ENCODE measurements at regions not wholly inside any gene's neighbourhood (a gene's known extent, or its start where the extent isn't known, plus 50 kb on each side); places are given as distances from the start of the nearest gene placed in this dataset.
A peak's percentile ranks its signal among the peaks of the same experiment; 100 is the strongest.

DNA sequence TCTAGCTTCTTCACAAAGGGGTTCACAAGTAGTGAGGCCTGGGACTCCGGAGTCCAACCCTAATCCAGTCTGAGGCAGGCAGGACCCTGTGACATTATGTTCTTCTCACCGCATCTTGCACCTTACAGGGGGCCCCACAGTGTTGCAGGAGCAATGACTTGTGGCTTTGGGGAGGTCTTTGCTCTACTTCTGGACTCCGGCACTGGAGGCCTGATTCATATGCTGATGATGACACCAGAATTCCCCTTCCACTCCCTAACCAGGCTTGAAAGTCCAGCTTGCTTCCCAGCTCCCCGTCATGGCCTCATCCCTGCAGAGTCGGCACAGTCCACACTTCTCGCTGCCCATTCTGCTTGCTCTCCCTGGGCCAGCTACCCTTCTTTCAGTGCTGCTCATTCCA lies 96.3 kb upstream of the SLC44A3 start:
- Histone ChIP-seq H3K27me3 (ENCODE audit: control insufficient read depth in 3 of 3, insufficient read depth in 3 of 3, low read depth in 1 of 3, low read length in 3 of 3) (no peaks in the 10 kb centered on the region), H3K4me1 (ENCODE audit: control insufficient read depth in 2 of 2, insufficient read depth in 1 of 2, low read depth in 1 of 2, low read length in 2 of 2) (peaks cover 0 to 5% of the 10 kb centered on the region in 2 donors), H3K27ac (replicated peaks; ENCODE audit: low read length) (no peak overlapping the region), H3K4me3 (ENCODE audit: low read length in 2 of 2) (no peak overlapping the region), H3K79me1 (ENCODE audit: low read depth, low read length) (no peaks in the 10 kb centered on the region), H4K8ac (ENCODE audit: low read depth, low read length) (no peak overlapping the region), H3K36me3 (replicated peaks in 1 of 2; ENCODE audit: control insufficient read depth in 2 of 2, insufficient read depth in 2 of 2, low read length in 2 of 2) (no peaks in the 10 kb centered on the region), H2AK5ac (ENCODE audit: low read depth, low read length) (no peak overlapping the region), H3K14ac (ENCODE audit: low read length) (no peak overlapping the region), H2BK15ac (ENCODE audit: low read length) (no peak overlapping the region), H2AFZ (ENCODE audit: low read length) (no peak overlapping the region), H2BK120ac (ENCODE audit: low read depth, low read length) (no peak overlapping the region), H3K23ac (ENCODE audit: low read depth, low read length, poor library complexity) (no peak overlapping the region), H3K9ac (ENCODE audit: low read depth, low read length, poor library complexity) (no peak overlapping the region), H3K4ac (ENCODE audit: low read length) (no peak overlapping the region), H3K9me3 (replicated peaks in 1 of 2; ENCODE audit: control insufficient read depth in 2 of 2, insufficient read depth in 1 of 2, low read depth in 1 of 2, low read length in 2 of 2) (no peaks in the 10 kb centered on the region), H4K91ac (ENCODE audit: low read depth, low read length, poor library complexity) (no peak overlapping the region), H2BK5ac (ENCODE audit: low read length) (no peak overlapping the region), H3K18ac (ENCODE audit: low read length) (no peak overlapping the region), H2BK12ac (ENCODE audit: low read length) (no peak overlapping the region), H3K4me2 (ENCODE audit: insufficient read depth, low read length, poor library complexity, severe bottlenecking) (no peak overlapping the region)
- WGBS, 2 donors (ENCODE audit: extremely low coverage in 2 of 2, insufficient read length in 2 of 2, insufficient replicate concordance in 1 of 2) = no CpG with 5 or more reads among the region's 6 CpGs
- no peak for DNase-seq (ENCODE audit: low spot score)

DNA sequence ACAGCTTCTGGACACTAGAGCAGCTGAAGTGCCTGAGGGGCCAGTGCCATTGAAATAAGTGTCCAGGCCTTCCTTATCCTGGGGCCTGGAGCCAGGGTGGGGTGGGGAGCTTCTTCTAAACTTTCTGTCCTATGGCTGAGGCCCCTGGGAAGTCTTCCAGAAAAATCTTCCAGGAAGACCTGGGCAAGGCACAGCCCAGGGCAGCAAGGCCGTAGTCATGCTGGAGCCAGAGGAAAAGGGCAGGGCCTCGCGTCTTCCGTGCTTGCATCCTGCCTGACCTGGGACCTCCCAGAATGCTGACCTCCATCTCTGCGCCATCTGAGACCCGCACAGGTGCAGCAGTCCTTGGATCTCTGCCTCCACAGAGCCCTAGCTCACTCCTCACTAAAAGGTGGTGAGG lies 96.7 kb upstream of the SLC44A3 start:
- Histone ChIP-seq H2BK12ac (ENCODE audit: low read length) (no peak overlapping the region), H3K14ac (ENCODE audit: low read length) (no peak overlapping the region), H3K4me1 (ENCODE audit: control insufficient read depth in 2 of 2, insufficient read depth in 1 of 2, low read depth in 1 of 2, low read length in 2 of 2) (peaks cover 0 to 5% of the 10 kb centered on the region in 2 donors), H2BK5ac (ENCODE audit: low read length) (no peak overlapping the region), H2AK5ac (ENCODE audit: low read depth, low read length) (no peak overlapping the region), H2BK120ac (ENCODE audit: low read depth, low read length) (no peak overlapping the region), H3K4ac (ENCODE audit: low read length) (no peak overlapping the region), H4K91ac (ENCODE audit: low read depth, low read length, poor library complexity) (no peak overlapping the region), H3K9ac (ENCODE audit: low read depth, low read length, poor library complexity) (no peak overlapping the region), H3K9me3 (replicated peaks in 1 of 2; ENCODE audit: control insufficient read depth in 2 of 2, insufficient read depth in 1 of 2, low read depth in 1 of 2, low read length in 2 of 2) (no peaks in the 10 kb centered on the region), H3K4me2 (ENCODE audit: insufficient read depth, low read length, poor library complexity, severe bottlenecking) (no peak overlapping the region), H3K4me3 (ENCODE audit: low read length in 2 of 2) (no peak overlapping the region), H2AFZ (ENCODE audit: low read length) (no peak overlapping the region), H3K27ac (replicated peaks; ENCODE audit: low read length) (no peak overlapping the region), H3K36me3 (replicated peaks in 1 of 2; ENCODE audit: control insufficient read depth in 2 of 2, insufficient read depth in 2 of 2, low read length in 2 of 2) (no peaks in the 10 kb centered on the region), H3K18ac (ENCODE audit: low read length) (no peak overlapping the region), H3K23ac (ENCODE audit: low read depth, low read length, poor library complexity) (no peak overlapping the region), H4K8ac (ENCODE audit: low read depth, low read length) (no peak overlapping the region), H3K27me3 (ENCODE audit: control insufficient read depth in 3 of 3, insufficient read depth in 3 of 3, low read depth in 1 of 3, low read length in 3 of 3) (no peaks in the 10 kb centered on the region), H2BK15ac (ENCODE audit: low read length) (no peak overlapping the region), H3K79me1 (ENCODE audit: low read depth, low read length) (no peaks in the 10 kb centered on the region)
- WGBS, 2 donors (ENCODE audit: extremely low coverage in 2 of 2, insufficient read length in 2 of 2, insufficient replicate concordance in 1 of 2) = no CpG with 5 or more reads among the region's 6 CpGs
- DNase-seq (ENCODE audit: low spot score) = no peak

DNA sequence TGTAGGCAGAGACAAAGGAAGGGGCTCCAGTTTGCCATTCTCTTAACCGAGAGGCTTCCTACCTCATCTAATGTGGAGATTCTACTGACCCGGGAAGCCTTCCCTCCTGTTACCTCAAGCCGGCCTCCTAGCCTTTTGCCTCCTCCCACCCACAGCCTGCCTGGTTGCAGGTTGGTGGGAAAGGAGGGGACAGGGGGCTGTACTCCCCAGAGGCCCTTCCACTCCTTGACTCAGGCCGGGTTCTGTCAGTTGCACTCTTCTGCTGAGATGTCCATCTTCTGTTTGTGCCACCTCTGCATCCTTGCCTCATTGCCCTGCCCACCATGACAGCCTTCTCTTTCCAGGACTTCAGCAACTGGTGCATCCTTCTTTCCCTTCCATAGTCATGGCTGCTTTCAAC lies 98.0 kb upstream of the SLC44A3 start:
- Histone ChIP-seq H2BK5ac (ENCODE audit: low read length) (no peak overlapping the region), H3K4ac (ENCODE audit: low read length) (no peak overlapping the region), H4K8ac (ENCODE audit: low read depth, low read length) (no peak overlapping the region), H3K14ac (ENCODE audit: low read length) (no peak overlapping the region), H2AK5ac (ENCODE audit: low read depth, low read length) (no peak overlapping the region), H3K27me3 (ENCODE audit: control insufficient read depth in 3 of 3, insufficient read depth in 3 of 3, low read depth in 1 of 3, low read length in 3 of 3) (no peaks in the 10 kb centered on the region), H3K36me3 (replicated peaks in 1 of 2; ENCODE audit: control insufficient read depth in 2 of 2, insufficient read depth in 2 of 2, low read length in 2 of 2) (no peaks in the 10 kb centered on the region), H3K18ac (ENCODE audit: low read length) (peak overlapping the region; percentile 23), H3K27ac (replicated peaks; ENCODE audit: low read length) (no peak overlapping the region), H3K9ac (ENCODE audit: low read depth, low read length, poor library complexity) (no peak overlapping the region), H3K23ac (ENCODE audit: low read depth, low read length, poor library complexity) (no peak overlapping the region), H3K79me1 (ENCODE audit: low read depth, low read length) (no peaks in the 10 kb centered on the region), H3K4me2 (ENCODE audit: insufficient read depth, low read length, poor library complexity, severe bottlenecking) (no peak overlapping the region), H4K91ac (ENCODE audit: low read depth, low read length, poor library complexity) (no peak overlapping the region), H2BK120ac (ENCODE audit: low read depth, low read length) (no peak overlapping the region), H3K4me3 (ENCODE audit: low read length in 2 of 2) (no peak overlapping the region), H2BK12ac (ENCODE audit: low read length) (no peak overlapping the region), H3K9me3 (replicated peaks in 1 of 2; ENCODE audit: control insufficient read depth in 2 of 2, insufficient read depth in 1 of 2, low read depth in 1 of 2, low read length in 2 of 2) (no peaks in the 10 kb centered on the region), H2AFZ (ENCODE audit: low read length) (no peak overlapping the region), H2BK15ac (ENCODE audit: low read length) (peak overlapping the region; percentile 53), H3K4me1 (ENCODE audit: control insufficient read depth in 2 of 2, insufficient read depth in 1 of 2, low read depth in 1 of 2, low read length in 2 of 2) (peaks cover 0 to 5% of the 10 kb centered on the region in 2 donors)
- WGBS, 2 donors (ENCODE audit: extremely low coverage in 2 of 2, insufficient read length in 2 of 2, insufficient replicate concordance in 1 of 2) = no CpG with 5 or more reads among the region's 4 CpGs
- no peak for DNase-seq (ENCODE audit: low spot score)

DNA sequence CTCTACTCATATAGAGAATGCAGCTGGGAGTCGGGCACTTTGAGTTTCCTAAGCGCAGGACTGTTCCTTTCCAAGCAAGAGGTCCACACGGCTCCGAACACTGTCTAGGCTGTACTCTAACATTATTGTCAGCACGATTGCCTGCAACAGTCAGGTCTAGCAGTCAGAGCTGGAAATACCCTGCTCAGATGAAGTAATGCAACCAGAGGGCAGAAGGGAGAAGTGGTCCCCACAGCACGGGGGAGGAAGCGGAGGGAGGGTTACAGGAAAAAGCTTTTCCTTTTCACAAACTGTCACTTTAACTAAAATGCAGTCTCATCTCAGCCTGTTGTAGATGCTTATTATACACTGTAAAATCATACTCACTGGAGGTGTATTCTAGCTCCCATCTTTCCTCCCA lies 98.9 kb upstream of the SLC44A3 start:
- Histone ChIP-seq H3K27ac (replicated peaks; ENCODE audit: low read length) (no peak overlapping the region), H3K18ac (ENCODE audit: low read length) (no peak overlapping the region), H3K4me1 (ENCODE audit: control insufficient read depth in 2 of 2, insufficient read depth in 1 of 2, low read depth in 1 of 2, low read length in 2 of 2) (peaks cover 0 to 5% of the 10 kb centered on the region in 2 donors), H3K23ac (ENCODE audit: low read depth, low read length, poor library complexity) (no peak overlapping the region), H2BK5ac (ENCODE audit: low read length) (no peak overlapping the region), H3K4me2 (ENCODE audit: insufficient read depth, low read length, poor library complexity, severe bottlenecking) (no peak overlapping the region), H3K4me3 (ENCODE audit: low read length in 2 of 2) (no peak overlapping the region), H3K27me3 (ENCODE audit: control insufficient read depth in 3 of 3, insufficient read depth in 3 of 3, low read depth in 1 of 3, low read length in 3 of 3) (no peaks in the 10 kb centered on the region), H2BK12ac (ENCODE audit: low read length) (no peak overlapping the region), H3K4ac (ENCODE audit: low read length) (no peak overlapping the region), H2BK15ac (ENCODE audit: low read length) (no peak overlapping the region), H3K36me3 (replicated peaks in 1 of 2; ENCODE audit: control insufficient read depth in 2 of 2, insufficient read depth in 2 of 2, low read length in 2 of 2) (no peaks in the 10 kb centered on the region), H4K8ac (ENCODE audit: low read depth, low read length) (no peak overlapping the region), H2BK120ac (ENCODE audit: low read depth, low read length) (no peak overlapping the region), H4K91ac (ENCODE audit: low read depth, low read length, poor library complexity) (no peak overlapping the region), H2AFZ (ENCODE audit: low read length) (no peak overlapping the region), H3K14ac (ENCODE audit: low read length) (no peak overlapping the region), H3K9me3 (replicated peaks in 1 of 2; ENCODE audit: control insufficient read depth in 2 of 2, insufficient read depth in 1 of 2, low read depth in 1 of 2, low read length in 2 of 2) (no peaks in the 10 kb centered on the region), H2AK5ac (ENCODE audit: low read depth, low read length) (no peak overlapping the region), H3K9ac (ENCODE audit: low read depth, low read length, poor library complexity) (no peak overlapping the region), H3K79me1 (ENCODE audit: low read depth, low read length) (no peaks in the 10 kb centered on the region)
- WGBS, 2 donors (ENCODE audit: extremely low coverage in 2 of 2, insufficient read length in 2 of 2, insufficient replicate concordance in 1 of 2) = no CpG with 5 or more reads among the region's 7 CpGs
- DNase-seq (ENCODE audit: low spot score) = no peak

Data from neuronal stem cell (in vitro differentiated cells).